Mucosa of descending colon (tissue), 3 donors: ENCODE measurements at regions not wholly inside any gene's neighbourhood (a gene's known extent, or its start where the extent isn't known, plus 50 kb on each side); places are given as distances from the start of the nearest gene placed in this dataset.
"Not testable (repeated sequence)": the region's sequence is repeated elsewhere in the genome, so short reads cannot be mapped to it uniquely, and the experiment has no call there.

ENCODE experiments used
- ATAC-seq: fragments of 200-7000 bp; cut with Tn5 transposase; one replicate; pipeline ENCODE4 v1.9.1; 2020; ENCODE audit warnings: mild to moderate bottlenecking, moderate library complexity
- DNase-seq, 3 donors: peaks; one replicate each; pipeline ENCODE4 v3.0.0-alpha.2; 2020
- H3K36me3 ChIP-seq: fragments of 200-600 bp; one replicate; pipeline ENCODE4 v1.8.0; 2021; ENCODE audit warnings: low read depth, mild to moderate bottlenecking
- H3K4me1 ChIP-seq: fragments of 200-600 bp; one replicate; pipeline ENCODE4 v1.8.0; 2021; ENCODE audit warnings: low read depth, mild to moderate bottlenecking
- H3K4me3 ChIP-seq: fragments of 200-600 bp; one replicate; pipeline ENCODE4 v1.8.0; 2021; ENCODE audit warnings: mild to moderate bottlenecking
- H3K9me3 ChIP-seq: fragments of 200-600 bp; one replicate; pipeline ENCODE4 v1.8.0; 2021; ENCODE audit warnings: mild to moderate bottlenecking
- intact Hi-C, 2 donors: fragments of 100-400 bp; cut with DNase I in 1 of 2; cut with micrococcal nuclease in 1 of 2; formaldehyde crosslinking; loops; one replicate each; pipeline versions ENCODE4 v1.11.0 to v1.11.1; 2022; cut with DNase I, micrococcal nuclease
- TF ChIP-seq, protein P1 (sequence below): fragments of 200-600 bp; IDR thresholded peaks from one replicate; pipeline ENCODE4 v1.8.0; 2022; ENCODE audit warnings: antibody characterized with exemption, mild to moderate bottlenecking
- donor health status: DM: no; HTN: no; CAD: no; lungs with moderate emphysema.
- donor health status: DM: no; HTN: no; CAD: no.
- donor health status: DM: no; HTN: yes; CAD: no.

DNA sequence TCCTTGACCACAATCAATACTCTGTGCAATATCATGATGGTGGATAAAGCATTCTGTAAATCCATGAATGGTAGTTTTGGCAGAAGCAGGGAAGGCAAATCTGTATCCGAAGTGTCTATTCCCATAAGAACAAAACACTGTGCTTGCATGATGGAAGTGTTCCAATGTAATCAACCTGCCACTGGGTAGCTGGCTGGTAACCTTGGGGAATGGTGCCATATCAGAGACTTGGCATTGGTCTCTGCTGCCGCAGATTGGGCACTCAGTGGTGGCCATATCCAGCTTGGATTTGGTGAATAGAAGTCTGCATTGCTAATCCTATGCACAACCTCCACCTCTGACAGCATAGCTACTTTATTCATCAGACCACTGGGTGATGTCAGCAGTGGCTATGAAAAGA is 114.3 kb upstream of the EMCN start:
- no peak for ATAC-seq
- TF ChIP-seq, protein P1, sequence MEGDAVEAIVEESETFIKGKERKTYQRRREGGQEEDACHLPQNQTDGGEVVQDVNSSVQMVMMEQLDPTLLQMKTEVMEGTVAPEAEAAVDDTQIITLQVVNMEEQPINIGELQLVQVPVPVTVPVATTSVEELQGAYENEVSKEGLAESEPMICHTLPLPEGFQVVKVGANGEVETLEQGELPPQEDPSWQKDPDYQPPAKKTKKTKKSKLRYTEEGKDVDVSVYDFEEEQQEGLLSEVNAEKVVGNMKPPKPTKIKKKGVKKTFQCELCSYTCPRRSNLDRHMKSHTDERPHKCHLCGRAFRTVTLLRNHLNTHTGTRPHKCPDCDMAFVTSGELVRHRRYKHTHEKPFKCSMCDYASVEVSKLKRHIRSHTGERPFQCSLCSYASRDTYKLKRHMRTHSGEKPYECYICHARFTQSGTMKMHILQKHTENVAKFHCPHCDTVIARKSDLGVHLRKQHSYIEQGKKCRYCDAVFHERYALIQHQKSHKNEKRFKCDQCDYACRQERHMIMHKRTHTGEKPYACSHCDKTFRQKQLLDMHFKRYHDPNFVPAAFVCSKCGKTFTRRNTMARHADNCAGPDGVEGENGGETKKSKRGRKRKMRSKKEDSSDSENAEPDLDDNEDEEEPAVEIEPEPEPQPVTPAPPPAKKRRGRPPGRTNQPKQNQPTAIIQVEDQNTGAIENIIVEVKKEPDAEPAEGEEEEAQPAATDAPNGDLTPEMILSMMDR, result no peak
- H3K9me3 ChIP-seq, result no peaks in the 10 kb centered on the region
- no peak overlapping the region for H3K4me3 ChIP-seq
- intact Hi-C loops, result no loop called here
- no peaks in the 10 kb centered on the region for H3K36me3 ChIP-seq
- no peaks in the 10 kb centered on the region for H3K4me1 ChIP-seq
- DNase-seq, result no peak

DNA sequence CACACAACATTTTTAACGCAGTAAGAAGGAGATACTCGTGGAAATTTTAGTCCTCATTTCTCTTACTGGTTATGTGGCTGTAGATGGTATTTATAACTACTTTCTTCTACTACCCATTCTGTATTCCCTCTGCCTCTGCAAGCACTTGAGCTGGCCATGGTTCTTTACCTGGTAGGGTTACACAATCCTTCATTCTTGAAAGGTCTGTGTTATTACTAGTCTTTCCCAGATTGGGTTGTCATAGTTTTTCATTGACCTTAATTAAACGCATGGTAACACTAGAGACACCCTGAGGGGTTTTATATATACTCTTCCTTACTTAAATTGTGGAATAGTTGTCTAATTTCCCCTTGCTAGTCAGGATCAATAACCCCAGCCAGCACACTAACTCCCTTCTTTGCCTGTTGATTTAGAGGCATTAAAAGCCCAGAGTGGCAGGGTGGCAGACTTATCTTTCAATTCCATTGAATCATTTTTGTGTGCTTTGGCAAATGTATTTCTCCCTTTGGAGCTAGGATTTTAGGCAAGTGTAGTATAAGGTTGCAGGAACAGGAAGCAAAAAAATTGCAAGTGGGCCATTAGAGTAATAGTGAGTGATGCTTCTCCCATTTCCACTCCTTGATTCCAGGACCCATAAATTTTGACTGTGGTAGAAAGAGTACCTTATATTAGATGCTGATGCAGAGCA is 113.6 kb upstream of the EMCN start:
- TF ChIP-seq, protein P1, result no peak
- no peaks in the 10 kb centered on the region for H3K9me3 ChIP-seq
- intact Hi-C loops, result no loop called here
- ATAC-seq (no peak), DNase-seq (no peak)
- no peak overlapping the region for H3K4me3 ChIP-seq
- H3K4me1 ChIP-seq, result no peaks in the 10 kb centered on the region
- no peaks in the 10 kb centered on the region for H3K36me3 ChIP-seq

DNA sequence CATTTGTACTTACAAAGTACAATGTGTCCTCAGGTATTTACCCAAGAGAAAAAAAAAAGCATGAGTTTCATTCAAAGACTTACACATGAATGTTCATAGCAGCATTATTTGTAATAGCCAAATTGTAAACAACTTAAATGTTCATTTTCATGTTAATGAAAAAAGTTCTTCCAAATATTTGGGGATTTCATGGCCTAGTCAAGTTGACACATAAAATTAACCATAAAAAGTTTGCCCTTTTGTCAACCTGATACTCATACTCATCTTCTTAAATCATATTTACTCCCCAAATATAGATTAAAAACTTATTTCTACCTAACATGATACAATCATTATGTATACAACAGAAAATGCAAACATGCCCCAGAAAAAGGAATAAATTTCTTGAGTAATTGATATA is 112.5 kb upstream of the EMCN start:
- intact Hi-C loops, result no loop called here
- no peak for ATAC-seq
- DNase-seq, result no peak
- no peaks in the 10 kb centered on the region for H3K4me1 ChIP-seq
- TF ChIP-seq, protein P1, result no peak
- H3K4me3 ChIP-seq, result no peak overlapping the region
- H3K36me3 ChIP-seq, result no peaks in the 10 kb centered on the region
- no peaks in the 10 kb centered on the region for H3K9me3 ChIP-seq

DNA sequence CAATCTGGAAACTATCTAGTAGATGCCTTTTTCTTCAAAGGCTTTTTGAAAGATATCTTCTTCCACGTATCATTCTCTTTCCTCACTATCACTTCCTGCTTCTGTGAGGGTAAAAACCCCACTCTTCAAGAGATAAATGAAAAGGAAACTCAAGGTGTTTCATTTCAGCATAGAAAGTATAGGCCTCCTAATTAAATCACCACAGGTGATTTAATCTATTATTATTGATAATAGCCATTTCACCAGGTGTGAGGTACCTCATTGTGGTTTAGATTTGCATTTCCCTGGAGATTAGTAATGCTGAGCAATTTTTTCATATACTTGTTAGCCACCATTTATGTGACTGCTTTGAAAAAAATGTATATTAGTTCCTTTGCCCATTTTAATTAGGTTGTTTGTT is 92.0 kb upstream of the EMCN start:
- ATAC-seq, result no peak
- intact Hi-C loops, result no loop called here
- TF ChIP-seq, protein P1, result no peak
- DNase-seq, result no peak
- Histone ChIP-seq H3K4me1 (no peaks in the 10 kb centered on the region), H3K4me3 (no peak overlapping the region), H3K36me3 (no peaks in the 10 kb centered on the region), H3K9me3 (no peaks in the 10 kb centered on the region)

DNA sequence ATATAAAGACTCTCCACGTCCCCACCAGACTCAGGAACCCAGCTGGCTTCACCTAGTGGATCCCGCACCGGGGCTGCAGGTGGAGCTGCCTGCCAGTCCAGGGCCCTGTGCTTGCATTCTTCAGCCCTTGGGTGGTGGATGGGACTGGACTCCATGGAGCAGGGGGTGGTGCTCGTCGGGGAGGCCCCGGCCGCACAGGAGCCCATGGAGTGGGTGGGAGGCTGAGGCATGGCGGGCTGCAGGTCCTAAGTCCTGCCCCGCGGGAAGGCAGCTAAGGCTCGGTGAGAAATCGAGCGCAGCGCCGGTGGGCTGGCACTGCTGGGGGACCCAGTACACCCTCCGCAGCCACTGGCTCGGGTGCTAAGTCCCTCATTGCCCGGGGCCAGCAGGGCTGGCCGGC is 90.8 kb upstream of the EMCN start:
- H3K4me1 ChIP-seq, intact Hi-C loops, H3K9me3 ChIP-seq, ATAC-seq, H3K4me3 ChIP-seq, H3K36me3 ChIP-seq, DNase-seq: not testable (repeated sequence)

DNA sequence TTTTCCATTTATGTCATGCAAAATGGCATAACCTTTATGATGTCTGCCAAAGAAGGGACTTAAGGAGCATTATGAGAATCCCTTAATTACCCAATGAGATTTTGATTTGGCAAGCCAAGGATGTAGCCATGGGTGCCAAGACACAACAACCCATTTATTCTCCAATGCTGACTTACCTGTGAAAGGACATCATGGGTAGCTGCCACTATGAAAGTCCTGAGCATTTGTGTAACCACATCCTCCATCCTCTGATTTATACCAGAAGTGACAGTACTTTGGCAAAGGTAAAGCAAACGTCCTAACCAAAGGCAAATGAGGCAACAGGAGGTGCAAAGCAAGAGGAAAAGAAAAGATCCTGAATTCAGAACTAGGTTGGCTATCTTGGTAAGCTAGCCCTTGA is 87.3 kb upstream of the EMCN start:
- TF ChIP-seq, protein P1, result no peak
- Histone ChIP-seq H3K9me3 (no peaks in the 10 kb centered on the region), H3K4me1 (no peaks in the 10 kb centered on the region), H3K36me3 (no peaks in the 10 kb centered on the region), H3K4me3 (no peak overlapping the region)
- intact Hi-C loops, result no loop called here
- DNase-seq, result no peak
- ATAC-seq, result no peak
